H1 (cell line): ENCODE measurements at regions not wholly inside any gene's neighbourhood (a gene's known extent, or its start where the extent isn't known, plus 50 kb on each side); places are given as distances from the start of the nearest gene placed in this dataset.

Experiments used
- CTCF ChIA-PET: fragments of 300-600 bp; sonication (Branson Sonifier 250); formaldehyde crosslinking; loops from one replicate; lab custom pipeline; 2021; ENCODE audit not compliant: partially characterized antibody; lab: Charles Lee
- POLR2A ChIA-PET: fragments of 300-600 bp; sonication (Branson Sonifier 250); formaldehyde crosslinking; loops from one replicate; lab custom pipeline; 2021; ENCODE audit warnings: inconsistent platforms; ENCODE audit not compliant: partially characterized antibody; lab: Charles Lee
- DNase-seq, 2 experiments: peaks; one replicate each; pipeline versions ENCODE4 v3.0.0 to v3.0.0-alpha.2; 2010 to 2022; ENCODE audit warnings: low spot score in 2 of 2, low read depth in 1 of 2, mixed read lengths in 1 of 2
- FAIRE-seq: peaks from 2 replicates; lab custom pipeline; 2011; peaks lifted over from hg19 to GRCh38; lab: Jason Lieb, UNC
- H2AFZ ChIP-seq: 2 replicates; pipeline ENCODE4 v1.8.1; 2012; ENCODE audit warnings: low read length, inconsistent platforms
- H2AK5ac ChIP-seq: 2 replicates; pipeline ENCODE4 v1.6.1; 2013; ENCODE audit warnings: low read depth, low read length
- H2BK120ac ChIP-seq: replicated peaks from 2 replicates; pipeline ENCODE3; 2013; ENCODE audit warnings: low read depth, low read length, inconsistent platforms
- H2BK12ac ChIP-seq: 2 replicates; pipeline ENCODE4 v1.6.1; 2013; ENCODE audit warnings: low read depth, low read length
- H2BK15ac ChIP-seq: 2 replicates; pipeline ENCODE4 v1.6.1; 2013; ENCODE audit warnings: low read length
- H2BK20ac ChIP-seq: 2 replicates; pipeline ENCODE4 v1.6.1; 2013; ENCODE audit warnings: low read length
- H2BK5ac ChIP-seq: 2 replicates; pipeline ENCODE4 v1.6.1; 2013; ENCODE audit warnings: low read depth, low read length
- H3K14ac ChIP-seq: 2 replicates; pipeline ENCODE4 v1.6.1; 2013; ENCODE audit warnings: inconsistent platforms; ENCODE audit not compliant: insufficient read length
- H3K18ac ChIP-seq: 2 replicates; pipeline ENCODE4 v1.6.1; 2013; ENCODE audit warnings: low read length; ENCODE audit errors: extremely low read depth
- H3K23ac ChIP-seq: 2 replicates; pipeline ENCODE4 v1.6.1; 2013; ENCODE audit warnings: inconsistent platforms; ENCODE audit not compliant: insufficient read length
- H3K23me2 ChIP-seq: 2 replicates; pipeline ENCODE4 v1.6.1; 2013; ENCODE audit warnings: low read depth, low read length
- H3K27ac ChIP-seq: 2 replicates; pipeline ENCODE4 v1.6.1; 2011; ENCODE audit warnings: low read depth, low read length, inconsistent platforms
- H3K27me3 ChIP-seq, 4 experiments: replicated peaks in 1 of 4; 1 replicate in 1 of 4; 2 replicates in 3 of 4; pipeline versions ENCODE4 v1.6.1 to v1.8.1; 2011 to 2013; ENCODE audit warnings: low read length in 3 of 4, mild to moderate bottlenecking in 3 of 4, inconsistent platforms in 2 of 4, mixed read lengths in 2 of 4, moderate library complexity in 1 of 4; ENCODE audit not compliant: control insufficient read depth in 3 of 4, insufficient read depth in 3 of 4; ENCODE audit errors: extremely low read depth in 1 of 4
- H3K36me3 ChIP-seq, 4 experiments: 2 replicates each; pipeline versions ENCODE4 v1.6.1 to v1.8.1; 2011 to 2013; ENCODE audit warnings: mild to moderate bottlenecking in 4 of 4, low read length in 3 of 4, moderate library complexity in 2 of 4, control low read depth in 1 of 4, inconsistent platforms in 1 of 4; ENCODE audit not compliant: insufficient read depth in 4 of 4, control insufficient read depth in 2 of 4
- H3K4ac ChIP-seq: replicated peaks from 2 replicates; pipeline ENCODE3; 2013; ENCODE audit warnings: low read length, low read depth, mixed read lengths, inconsistent platforms; ENCODE audit not compliant: insufficient read length
- H3K4me1 ChIP-seq, 4 experiments: replicated peaks in 1 of 4; 1 replicate in 1 of 4; 2 replicates in 3 of 4; pipeline versions ENCODE4 v1.6.1 to v1.8.1; 2011 to 2013; ENCODE audit warnings: low read length in 3 of 4, inconsistent platforms in 2 of 4, mixed read lengths in 1 of 4; ENCODE audit not compliant: insufficient read depth in 4 of 4, control insufficient read depth in 3 of 4
- H3K4me2 ChIP-seq, 2 experiments: 2 replicates each; pipeline versions ENCODE4 v1.6.1 to v1.8.1; 2011 to 2013; ENCODE audit warnings: low read depth in 2 of 2, low read length in 2 of 2, control low read depth in 1 of 2, inconsistent platforms in 1 of 2, mild to moderate bottlenecking in 1 of 2; ENCODE audit not compliant: insufficient read depth in 1 of 2
- H3K4me3 ChIP-seq, 4 experiments: fragments of 200-600, 300-600 bp in 1 of 4; sonication (generic), shearing (Covaris generic), sonication (Bioruptor Twin) in 1 of 4; 2 replicates each; pipeline versions ENCODE4 v1.5.1 to v1.8.1; 2011 to 2016; ENCODE audit warnings: low read length in 4 of 4, low read depth in 3 of 4, control low read depth in 2 of 4, inconsistent platforms in 2 of 4, mild to moderate bottlenecking in 2 of 4, mixed read lengths in 1 of 4, moderate library complexity in 1 of 4; ENCODE audit not compliant: insufficient read depth in 2 of 4; ENCODE audit errors: extremely low read depth in 1 of 4
- H3K56ac ChIP-seq: replicated peaks from 2 replicates; pipeline ENCODE3; 2013; ENCODE audit warnings: low read depth, mild to moderate bottlenecking, mixed read lengths, low read length, inconsistent platforms; ENCODE audit not compliant: insufficient read length
- H3K79me1 ChIP-seq: 2 replicates; pipeline ENCODE4 v1.6.1; 2013; ENCODE audit warnings: low read depth, low read length, control low read depth
- H3K79me2 ChIP-seq, 2 experiments: 2 replicates each; pipeline versions ENCODE4 v1.6.1 to v1.8.1; 2012 to 2013; ENCODE audit warnings: low read length in 2 of 2, mild to moderate bottlenecking in 2 of 2, inconsistent platforms in 1 of 2; ENCODE audit not compliant: insufficient read depth in 2 of 2, control insufficient read depth in 1 of 2
- H3K9ac ChIP-seq, 4 experiments: replicated peaks in 1 of 4; 1 replicate in 1 of 4; 2 replicates in 3 of 4; pipeline versions ENCODE4 v1.6.1 to v1.8.1; 2011 to 2013; ENCODE audit warnings: low read depth in 3 of 4, low read length in 3 of 4, control low read depth in 2 of 4, mild to moderate bottlenecking in 2 of 4, moderate library complexity in 2 of 4, inconsistent platforms in 1 of 4; ENCODE audit errors: extremely low read depth in 1 of 4
- H3K9me3 ChIP-seq, 2 experiments: 2 replicates each; pipeline versions ENCODE4 v1.6.1 to v1.8.1; 2012 to 2013; ENCODE audit warnings: mild to moderate bottlenecking in 2 of 2, moderate library complexity in 2 of 2, control low read depth in 1 of 2, inconsistent platforms in 1 of 2, low read depth in 1 of 2, low read length in 1 of 2, mixed read lengths in 1 of 2; ENCODE audit not compliant: insufficient read depth in 2 of 2
- H4K20me1 ChIP-seq, 2 experiments: replicated peaks in 1 of 2; 2 replicates each; pipeline versions ENCODE3 to v1.8.1; 2011 to 2013; ENCODE audit warnings: inconsistent platforms in 2 of 2, low read length in 2 of 2, mild to moderate bottlenecking in 1 of 2; ENCODE audit not compliant: insufficient read depth in 2 of 2, control insufficient read depth in 1 of 2
- H4K5ac ChIP-seq: 2 replicates; pipeline ENCODE4 v1.6.1; 2013; ENCODE audit warnings: low read length, low read depth, mixed read lengths, inconsistent platforms; ENCODE audit not compliant: insufficient read length
- H4K8ac ChIP-seq: 2 replicates; pipeline ENCODE4 v1.8.0; 2013; ENCODE audit warnings: mild to moderate bottlenecking, moderate library complexity, low read length, inconsistent platforms; ENCODE audit not compliant: insufficient read depth; ENCODE audit errors: extremely low read depth
- H4K91ac ChIP-seq: replicated peaks from 2 replicates; pipeline ENCODE3; 2013; ENCODE audit warnings: low read length, mixed read lengths, inconsistent platforms; ENCODE audit not compliant: insufficient read length
- ASH2L ChIP-seq: fragments of 200-600, 300-600 bp; sonication (generic); IDR thresholded peaks from one replicate; pipeline ENCODE4 v1.7.1; 2017; ENCODE audit warnings: low read length
- BRCA1 ChIP-seq: IDR thresholded peaks from 2 replicates; pipeline ENCODE4 v1.6.1; 2012; ENCODE audit warnings: low read depth, low read length, improper control_type of control experiment
- CTBP2 ChIP-seq: IDR thresholded peaks from 2 replicates; pipeline ENCODE4 v1.7.0; 2011; ENCODE audit warnings: borderline replicate concordance, mild to moderate bottlenecking, moderate library complexity, mixed read lengths, low read length; ENCODE audit not compliant: insufficient read depth, insufficient read length
- GABPA ChIP-seq: IDR thresholded peaks from 2 replicates; pipeline ENCODE4 v1.6.1; 2011; ENCODE audit warnings: mild to moderate bottlenecking, low read length, moderate library complexity, borderline replicate concordance; ENCODE audit not compliant: insufficient read depth
- JUND ChIP-seq: IDR thresholded peaks from 2 replicates; pipeline ENCODE4 v1.6.1; 2011; ENCODE audit warnings: mild to moderate bottlenecking, improper control_type of control experiment, low read length
- KDM4A ChIP-seq: IDR thresholded peaks from one replicate; pipeline ENCODE4 v1.7.1; 2012; ENCODE audit warnings: low read depth, mild to moderate bottlenecking, moderate library complexity, low read length, inconsistent platforms; ENCODE audit not compliant: severe bottlenecking
- KDM5A ChIP-seq: fragments of 200-600 bp; IDR thresholded peaks from 2 replicates; pipeline ENCODE4 v1.7.1; 2012; ENCODE audit warnings: mild to moderate bottlenecking, low read length, inconsistent platforms, mixed read lengths
- NRF1 ChIP-seq: IDR thresholded peaks from 2 replicates; pipeline ENCODE4 v1.6.1; 2011; ENCODE audit warnings: mild to moderate bottlenecking, low read depth, low read length, improper control_type of control experiment
- RBBP5 ChIP-seq: IDR thresholded peaks from 2 replicates; pipeline ENCODE4 v1.7.1; 2012; ENCODE audit warnings: low read depth, mild to moderate bottlenecking, inconsistent platforms, low read length, moderate library complexity, borderline replicate concordance
- RNF2 ChIP-seq: fragments of 200-900, 300-1000 bp; sonication (generic); IDR thresholded peaks from 2 replicates; pipeline ENCODE4 v1.7.1; 2016; ENCODE audit warnings: borderline replicate concordance, low read depth, mild to moderate bottlenecking, antibody characterized with exemption, low read length; ENCODE audit not compliant: poor library complexity, severe bottlenecking; ENCODE audit errors: missing control alignments
- SP1 ChIP-seq: IDR thresholded peaks from 2 replicates; pipeline ENCODE4 v1.6.1; 2011; ENCODE audit warnings: low read depth, low read length
- TBP ChIP-seq: IDR thresholded peaks from 2 replicates; pipeline ENCODE4 v1.6.1; 2011; ENCODE audit warnings: low read depth, low read length, improper control_type of control experiment
- USF2 ChIP-seq: IDR thresholded peaks from 2 replicates; pipeline ENCODE4 v1.6.1; 2011; ENCODE audit warnings: low read length, improper control_type of control experiment
- YY1 ChIP-seq: IDR thresholded peaks from 2 replicates; pipeline ENCODE4 v1.6.1; 2011; ENCODE audit warnings: low read depth, mild to moderate bottlenecking, low read length
- WGBS, 2 experiments: shearing (Covaris generic) in 1 of 2; methylation state at CpG; one replicate each; pipeline versions ENCODE4 v1.1.6 to v1.1.7; 2013 to 2015; ENCODE audit warnings: low lambda C conversion rate in 2 of 2, mixed read lengths in 2 of 2, inconsistent platforms in 1 of 2, low coverage in 1 of 2, missing lambda C conversion rate in 1 of 2; ENCODE audit not compliant: insufficient replicate concordance in 2 of 2, insufficient coverage in 1 of 2, insufficient read length in 1 of 2; ENCODE audit errors: extremely low coverage in 1 of 2, missing lambda C conversion rate in 1 of 2; 5-methylcytosine and 5-hydroxymethylcytosine counted together

- no peak overlapping the region for H2BK15ac ChIP-seq
- H4K91ac ChIP-seq, result no peak overlapping the region
- H3K14ac ChIP-seq, result no peak overlapping the region
- H4K20me1 ChIP-seq, result no peaks in the 10 kb centered on the region
- H4K5ac ChIP-seq, result no peak overlapping the region
- no peaks in the 10 kb centered on the region for H3K23me2 ChIP-seq
- H3K9me3 ChIP-seq, result peaks cover 3 to 6% of the 10 kb centered on the region in 2 experiments; a peak in 2 of 4 replicates
- no peak overlapping the region for H3K23ac ChIP-seq
- H4K8ac ChIP-seq, result no peak overlapping the region
- no peak overlapping the region for H3K4ac ChIP-seq
- H3K27me3 ChIP-seq, result no peaks in the 10 kb centered on the region
- peak overlapping the region; percentile 45; the same call in 1 of the 2 replicates for H2AFZ ChIP-seq
- no peak overlapping the region for H3K18ac ChIP-seq
- no peak overlapping the region for H2BK120ac ChIP-seq
- no peaks in the 10 kb centered on the region; the same call in 1 of the 2 replicates for H3K79me1 ChIP-seq
- H2BK5ac ChIP-seq, result no peak overlapping the region
- WGBS, 2 experiments, result 92% methylated on average over 2 of the region's 2 CpGs; no CpG with 5 or more reads in 1 of the 2 experiments
- H2BK20ac ChIP-seq, result no peak overlapping the region
- ChIA-PET CTCF (interaction anchor here (0.8 kb wide), 2 partner anchors 11 to 49 kb away, joined by 3 read pairs; no protein-coding TSS in a partner anchor), POLR2A (no interaction called here)
- no peak overlapping the region for H3K4me3 ChIP-seq
- no peak overlapping the region for H3K27ac ChIP-seq
- H3K79me2 ChIP-seq, result no peaks in the 10 kb centered on the region
- H2BK12ac ChIP-seq, result no peak overlapping the region
- no peak overlapping the region for H2AK5ac ChIP-seq
- no peak overlapping the region for H3K9ac ChIP-seq
- DNase-seq (no peak), FAIRE-seq (no peak)
- no peak overlapping the region for H3K4me2 ChIP-seq
- H3K4me1 ChIP-seq, result no peaks in the 10 kb centered on the region
- H3K56ac ChIP-seq, result no peak overlapping the region
- H3K36me3 ChIP-seq, result no peaks in the 10 kb centered on the region
- TF ChIP-seq TBP, result no peak
- TF ChIP-seq KDM5A, result no peak
- no peak for TF ChIP-seq SP1
- TF ChIP-seq BRCA1, result no peak
- TF ChIP-seq YY1, result no peak
- TF ChIP-seq NRF1, result no peak
- no peak for TF ChIP-seq KDM4A
- no peak for TF ChIP-seq USF2
- TF ChIP-seq JUND, result no peak
- TF ChIP-seq ASH2L, result no peak
- no peak for TF ChIP-seq RBBP5
- TF ChIP-seq GABPA, result no peak
- TF ChIP-seq CTBP2, result no peak
- no peak for TF ChIP-seq RNF2
These were observed 218.4 kb upstream of the SLCO3A1 start for GRCh38 chr15:91635080-91635479.
